A204.1 (cell line): ENCODE measurements at regions not wholly inside any gene's neighbourhood (a gene's known extent, or its start where the extent isn't known, plus 50 kb on each side); places are given as distances from the start of the nearest gene placed in this dataset.
"Not testable (repeated sequence)": the region's sequence is repeated elsewhere in the genome, so short reads cannot be mapped to it uniquely, and the experiment has no call there.

Source experiments
- FAIRE-seq: peaks from 2 replicates; lab custom pipeline; 2012; peaks lifted over from hg19 to GRCh38; lab: Jason Lieb, UNC

GRCh38 chr9:2243666-2244555, 228.8 kb downstream of the SMARCA2 start:
- no peak for FAIRE-seq

- no peak for FAIRE-seq
Measured at GRCh38 chr9:2247340-2247739, 232.2 kb downstream of the SMARCA2 start.

DNA sequence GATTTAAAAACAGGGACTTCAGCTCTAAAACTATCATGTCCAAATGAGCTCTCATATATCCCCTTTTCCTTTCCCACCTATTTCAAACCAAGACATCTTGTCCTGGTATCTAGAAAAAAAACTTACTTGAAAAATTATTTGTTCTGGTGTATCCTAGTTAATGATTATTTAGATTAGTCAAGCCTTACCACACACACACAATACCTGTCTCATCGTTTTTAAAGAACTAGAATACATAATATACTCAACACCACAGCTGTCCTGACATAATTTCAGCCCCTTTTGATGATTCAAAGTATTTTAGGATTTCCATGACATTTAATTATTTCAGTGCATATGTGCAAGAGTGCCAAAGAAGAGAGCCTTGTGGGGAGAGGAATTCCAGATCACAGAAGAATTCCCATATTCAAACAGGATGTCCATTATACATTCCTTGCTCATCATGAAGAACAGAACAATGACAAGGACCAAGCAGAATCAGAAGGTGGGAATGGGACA, 233.7 kb downstream of the SMARCA2 start:
- no peak for FAIRE-seq

GRCh38 chr9:2253636-2254580, 238.8 kb downstream of the SMARCA2 start:
- FAIRE-seq = no peak

DNA sequence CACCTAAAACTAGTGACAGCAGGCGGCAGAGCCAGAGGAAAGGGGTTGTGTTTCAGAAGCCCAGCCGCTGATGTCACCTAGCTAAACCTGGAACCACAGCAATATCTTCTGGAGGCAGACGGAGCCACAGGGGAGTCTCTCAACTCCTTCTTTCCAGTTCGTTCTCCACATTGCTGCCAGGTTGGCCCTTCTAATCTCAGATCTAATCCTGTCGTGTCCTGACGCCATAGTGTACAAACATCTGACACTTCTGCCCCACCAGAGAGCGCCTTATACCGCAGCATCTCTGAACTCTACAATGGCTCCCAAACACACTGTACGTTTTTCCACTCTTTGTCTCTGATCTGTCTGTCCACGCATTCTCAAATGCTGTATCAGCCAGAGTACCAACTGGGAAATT, 240.0 kb downstream of the SMARCA2 start:
- no peak for FAIRE-seq

DNA sequence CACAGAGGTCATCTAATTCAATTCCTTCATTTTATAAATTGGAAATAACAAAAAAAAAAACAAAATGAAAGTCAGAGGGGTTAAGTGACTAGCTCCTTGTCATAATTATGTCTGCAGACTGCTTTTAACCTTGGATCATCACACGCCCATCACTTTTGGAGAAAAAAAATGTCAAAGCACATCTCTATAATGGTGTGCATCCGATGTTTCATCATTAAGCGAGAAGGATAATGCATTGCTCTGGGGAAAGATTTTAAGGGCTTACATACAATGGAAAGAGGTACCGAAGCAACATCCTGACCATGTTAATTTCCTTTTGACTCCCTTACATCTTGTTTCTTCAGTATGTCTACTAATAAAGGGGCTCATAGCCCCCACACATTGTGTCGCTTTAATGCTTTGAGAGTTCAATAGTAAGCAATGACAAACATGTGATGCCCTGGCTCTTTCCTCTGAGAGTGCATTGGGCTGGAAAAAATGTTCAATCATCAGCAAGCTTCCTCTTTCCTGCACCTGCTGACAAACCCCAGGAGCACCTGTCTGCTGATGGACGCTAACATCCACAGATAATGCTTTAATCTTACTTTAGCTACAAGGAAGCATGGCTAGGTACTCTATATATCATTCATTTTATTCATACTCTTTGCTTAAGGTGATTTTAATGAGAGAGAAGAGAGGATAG, 242.2 kb downstream of the SMARCA2 start:
- no peak for FAIRE-seq

DNA sequence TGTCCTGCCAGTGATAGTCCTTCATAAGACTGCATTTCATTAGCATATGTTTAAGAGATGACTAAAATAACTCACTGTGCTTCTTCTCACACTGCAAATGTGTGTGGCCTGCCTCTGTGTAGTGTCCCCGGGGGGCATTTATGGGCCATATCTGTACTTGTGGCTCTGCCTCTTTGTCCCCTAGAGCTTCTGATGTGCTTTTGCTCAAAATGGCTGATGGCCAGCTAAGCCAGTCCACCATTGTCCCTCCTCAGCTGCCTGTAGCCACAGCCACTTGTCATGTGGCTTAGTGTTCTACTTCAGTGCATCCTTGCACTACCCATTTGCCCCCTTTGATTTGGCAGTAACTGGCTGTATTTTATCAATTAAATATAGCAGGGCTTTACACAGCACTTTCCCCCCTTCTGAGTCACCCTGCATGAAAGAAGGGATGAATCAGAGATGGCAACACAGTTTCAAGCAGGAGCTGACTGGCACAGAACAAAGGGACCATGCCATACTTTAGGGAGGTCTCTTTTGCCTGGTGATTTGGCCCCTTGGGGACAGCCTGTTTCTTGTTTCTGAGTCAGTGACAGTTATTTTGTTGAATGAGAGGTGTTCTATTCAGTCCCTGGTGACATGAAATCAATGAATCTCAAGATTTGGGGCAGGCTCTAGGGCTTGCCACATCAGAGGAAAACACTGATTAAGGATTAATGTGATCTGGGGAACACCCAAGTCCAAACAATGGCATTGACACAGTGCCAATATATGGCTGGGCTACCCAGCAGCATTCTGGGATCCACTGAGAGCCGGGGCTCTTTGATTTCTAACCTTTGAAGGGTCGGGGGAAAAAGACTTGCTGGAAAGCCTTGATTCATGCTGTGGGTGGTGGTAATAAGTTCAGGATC, 245.5 kb downstream of the SMARCA2 start:
- no peak for FAIRE-seq

DNA sequence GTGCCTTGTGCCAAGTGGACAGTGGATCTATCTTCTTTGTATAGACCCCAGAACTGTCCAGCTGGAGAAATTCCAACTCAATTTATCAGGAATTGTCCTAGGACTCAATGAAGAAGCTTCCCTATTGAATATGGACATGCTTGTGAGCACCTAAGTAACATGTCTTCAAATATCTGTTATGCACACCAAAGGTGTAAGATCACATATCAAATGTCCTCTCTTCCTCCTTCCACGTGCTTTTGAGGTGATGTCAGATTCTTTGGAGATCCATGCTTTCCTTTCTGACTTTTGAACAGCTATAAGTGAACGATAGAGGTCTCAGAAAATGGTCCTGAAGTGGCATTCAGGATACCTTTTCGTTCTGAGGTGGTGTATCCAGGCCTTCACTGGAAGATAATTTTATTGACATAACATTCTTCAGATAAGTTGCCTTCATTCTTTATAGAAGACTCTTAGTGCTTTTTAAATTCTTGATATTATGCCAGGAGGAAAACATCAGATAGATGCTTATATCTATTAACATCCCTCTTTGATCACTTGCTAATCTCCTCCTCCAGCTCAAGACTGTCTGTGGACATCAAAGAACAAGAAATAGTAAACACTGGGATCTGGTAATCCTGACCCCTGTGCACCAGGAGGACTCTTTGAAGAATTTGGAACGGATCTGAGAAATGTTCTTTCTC, 246.4 kb downstream of the SMARCA2 start:
- no peak for FAIRE-seq

DNA sequence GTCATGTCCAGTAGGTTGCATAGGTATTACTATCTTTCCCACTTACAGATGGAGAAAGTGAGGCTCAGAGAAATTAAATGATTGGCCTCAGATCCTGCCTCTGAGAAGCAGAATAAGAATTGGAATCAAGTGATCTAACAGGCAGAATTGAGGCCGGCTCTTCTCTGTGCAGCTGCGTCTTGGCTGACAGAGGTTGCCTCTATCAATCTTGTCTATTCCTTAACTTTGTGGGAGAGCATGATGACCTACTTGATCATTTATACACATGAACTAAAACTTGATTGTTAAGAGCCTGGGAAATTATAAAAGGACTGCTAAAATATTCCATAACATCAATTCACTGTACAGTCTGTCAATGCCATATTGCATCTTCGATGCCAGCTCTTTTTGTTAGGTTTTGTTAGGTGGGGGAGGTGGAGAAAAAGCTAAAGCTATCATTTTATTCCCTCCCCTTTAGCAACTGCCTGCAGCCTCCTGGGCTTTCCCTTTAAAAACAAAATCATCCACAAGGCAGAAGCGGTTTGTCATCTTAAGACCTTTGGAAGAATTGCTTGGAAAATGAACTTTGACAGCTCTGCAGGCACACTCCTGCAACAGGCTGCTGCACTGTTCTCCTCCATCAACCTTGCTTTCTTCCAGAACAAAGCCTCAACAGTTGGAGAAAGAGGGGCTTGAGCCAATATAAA, 247.4 kb downstream of the SMARCA2 start:
- no peak for FAIRE-seq

- no peak for FAIRE-seq
Measured at GRCh38 chr9:2263111-2263510, 248.0 kb downstream of the SMARCA2 start.

DNA sequence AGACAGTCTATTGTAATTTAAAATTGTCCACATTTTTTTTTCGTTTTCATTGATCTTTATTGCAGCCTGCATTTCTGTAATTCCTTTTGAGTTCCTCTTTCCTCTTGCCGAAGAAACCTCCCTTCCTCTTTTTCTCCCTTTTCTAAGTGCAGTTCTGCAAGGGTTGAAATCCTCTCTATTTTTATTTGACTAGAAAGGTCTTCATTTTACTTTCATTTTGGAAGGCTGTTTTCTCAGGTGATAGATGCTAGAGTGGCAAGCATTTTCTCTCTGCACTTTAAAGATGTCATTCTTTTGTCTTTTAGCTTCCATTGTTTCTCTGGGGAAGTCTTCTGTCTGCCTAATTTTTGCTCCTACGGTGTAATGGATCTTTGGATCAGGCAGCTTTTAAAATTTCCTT, 248.5 kb downstream of the SMARCA2 start:
- no peak for FAIRE-seq

DNA sequence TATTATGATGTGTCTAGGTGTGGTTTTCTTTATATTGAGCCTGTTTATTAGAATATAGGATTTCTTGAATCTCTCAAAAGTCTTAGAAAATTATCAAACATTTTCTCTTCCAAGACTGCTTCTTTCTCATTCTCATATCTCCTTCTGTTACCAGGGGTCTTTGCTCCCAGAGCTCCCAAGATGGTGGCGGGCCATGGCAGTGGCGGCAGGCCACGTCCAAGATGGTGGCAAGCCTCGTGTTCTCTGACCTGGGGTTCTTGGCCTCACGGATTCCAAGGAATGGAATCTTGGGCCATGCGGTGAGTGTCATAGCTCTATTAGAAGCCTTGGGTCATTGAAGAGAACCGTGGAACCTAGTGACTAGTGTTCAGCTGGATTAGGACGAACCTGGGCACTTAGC, 248.9 kb downstream of the SMARCA2 start:
- FAIRE-seq = no peak

DNA sequence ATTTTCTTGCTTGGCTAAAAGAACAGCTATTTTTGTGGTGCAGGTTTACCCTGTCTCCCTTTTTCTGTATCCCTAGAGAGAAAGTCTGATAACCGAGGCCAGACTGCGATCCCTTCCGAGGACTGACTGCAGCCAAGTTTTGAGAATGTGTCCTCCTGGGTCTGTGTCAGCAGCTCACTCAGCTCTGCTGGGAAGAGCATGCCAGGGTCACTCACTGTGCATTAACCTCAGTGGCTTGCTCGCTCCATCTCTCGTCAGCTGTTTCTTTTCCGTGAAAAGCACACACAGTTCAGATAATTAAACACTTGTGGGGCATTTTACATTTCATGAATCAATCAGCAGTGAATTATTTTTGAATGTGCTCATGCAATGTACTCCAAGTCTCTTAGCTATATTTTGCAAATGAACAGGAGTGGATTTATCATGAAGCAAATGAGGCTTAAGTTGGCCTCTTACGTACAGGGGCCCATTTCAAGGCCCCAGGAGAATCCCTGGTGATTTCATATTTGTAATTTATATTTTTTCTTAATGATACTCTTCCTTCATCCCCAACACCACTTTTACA, 252.1 kb downstream of the SMARCA2 start:
- FAIRE-seq = no peak

DNA sequence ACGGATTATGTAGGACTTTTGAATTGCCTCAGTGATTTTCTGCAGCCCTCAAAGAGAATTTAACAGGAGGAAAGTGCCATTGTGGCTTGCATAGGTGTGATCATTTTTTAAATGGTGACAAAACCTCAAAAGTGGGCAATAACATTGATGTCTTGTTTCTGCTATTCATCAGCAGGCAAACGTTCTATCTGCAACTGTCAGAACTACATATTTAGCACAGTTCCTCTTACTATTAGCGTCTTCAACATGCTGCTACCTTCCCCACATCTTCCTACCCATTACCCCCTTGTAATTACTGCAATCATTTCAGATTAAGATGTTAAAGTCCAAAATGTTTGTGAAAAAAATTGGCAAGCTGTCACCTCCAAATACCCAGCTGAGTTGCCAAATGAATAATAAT, 254.6 kb downstream of the SMARCA2 start:
- FAIRE-seq = no peak

DNA sequence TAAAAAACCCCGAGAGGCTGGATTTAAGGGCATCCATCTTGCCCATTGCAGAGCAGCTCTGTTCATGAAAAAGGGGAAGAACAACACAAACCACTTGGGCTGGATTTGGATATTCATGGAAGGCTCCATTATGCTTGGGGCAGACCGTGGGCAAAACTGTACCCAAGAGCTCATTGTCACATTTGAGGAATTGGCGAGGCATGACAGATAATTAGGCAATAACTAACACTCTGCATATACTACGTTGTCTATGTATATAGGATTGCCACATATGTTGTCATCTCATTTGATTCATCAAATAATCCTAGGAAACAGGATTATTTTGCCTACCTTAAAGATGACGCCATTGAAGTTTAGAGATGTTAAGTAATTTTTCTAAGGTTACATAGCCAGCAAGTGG, 255.4 kb downstream of the SMARCA2 start:
- no peak for FAIRE-seq

GRCh38 chr9:2271426-2271825, 256.3 kb downstream of the SMARCA2 start:
- FAIRE-seq = no peak

GRCh38 chr9:2274762-2275161, 259.6 kb downstream of the SMARCA2 start:
- FAIRE-seq = no peak

DNA sequence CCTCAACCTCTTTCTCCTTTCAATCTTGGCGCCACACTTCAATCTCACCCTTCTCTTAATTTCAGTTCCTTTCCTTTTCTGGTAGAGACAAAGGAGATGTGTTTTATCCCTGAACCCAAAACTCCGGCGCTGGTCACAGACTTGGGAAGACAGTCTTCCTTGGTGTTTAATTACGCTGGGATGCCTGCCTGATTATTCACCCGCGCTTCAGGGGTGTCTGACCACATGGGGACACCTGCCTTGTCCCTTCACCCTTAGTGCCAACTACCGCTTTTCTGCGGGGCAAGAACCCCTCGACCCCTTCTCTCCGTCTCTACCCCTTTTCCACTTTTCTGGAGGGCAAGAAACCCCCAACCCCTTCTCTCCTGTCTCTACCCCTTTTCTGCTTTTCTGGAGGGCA, 261.1 kb downstream of the SMARCA2 start:
- no peak for FAIRE-seq

DNA sequence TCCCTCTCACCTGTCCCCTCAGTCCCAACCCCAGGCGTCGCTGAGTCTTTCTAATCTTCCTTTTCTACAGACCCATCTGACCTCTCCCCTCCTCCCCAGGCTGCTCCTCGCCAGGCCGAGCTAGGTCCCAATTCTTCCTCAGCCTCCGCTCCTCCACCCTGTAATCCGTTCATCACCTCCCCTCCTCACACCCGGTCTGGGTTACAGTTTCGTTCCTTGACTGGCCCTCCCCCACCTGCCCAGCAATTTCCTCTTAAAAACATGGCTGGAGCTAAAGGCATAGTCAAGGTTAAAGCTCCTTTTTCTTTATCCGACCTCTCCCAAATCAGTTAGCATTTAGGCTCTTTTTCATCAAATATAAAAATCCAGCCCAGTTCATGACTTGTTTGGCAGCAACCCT, 262.0 kb downstream of the SMARCA2 start:
- not testable (repeated sequence) for FAIRE-seq

DNA sequence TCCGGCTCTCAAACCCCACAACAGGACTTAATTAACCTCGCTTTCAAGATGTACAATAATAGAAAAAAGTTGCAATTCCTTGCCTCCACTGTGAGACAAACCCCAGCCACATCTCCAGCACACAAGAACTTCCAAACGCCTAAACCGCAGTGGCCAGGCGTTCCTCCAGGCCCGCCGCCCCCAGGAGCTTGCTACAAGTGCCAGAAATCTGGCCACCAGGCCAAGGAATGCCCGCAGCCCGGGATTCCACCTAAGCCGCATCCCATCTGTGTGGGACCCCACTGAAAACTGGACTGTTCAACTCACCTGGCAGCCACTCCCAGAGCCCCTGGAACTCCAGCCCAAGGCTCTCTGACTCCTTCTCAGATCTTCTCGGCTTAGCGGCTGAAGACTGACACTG, 262.5 kb downstream of the SMARCA2 start:
- FAIRE-seq = not testable (repeated sequence)
